ENCODE measurements at regions not wholly inside any gene's neighbourhood (a gene's known extent, or its start where the extent isn't known, plus 50 kb on each side); places are given as distances from the start of the nearest gene placed in this dataset.

- no peak for TF ChIP-seq CTCF (IDR thresholded peaks at IDR 0.05; ENCODE audit: insufficient read depth, low read depth, low read length, missing control alignments)
- no peak overlapping the region for H3K4me3 ChIP-seq (ENCODE audit: low read length)
- no peak for DNase-seq (ENCODE audit: low read depth)
Observed at GRCh38 chr6:159353193-159353592, 184.0 kb downstream of the FNDC1 start.

GRCh38 chr6:159351707-159352106 is 182.5 kb downstream of the FNDC1 start:
- no peak for DNase-seq (ENCODE audit: low read depth)
- no peak for TF ChIP-seq CTCF (IDR thresholded peaks at IDR 0.05; ENCODE audit: insufficient read depth, low read depth, low read length, missing control alignments)
- H3K4me3 ChIP-seq (ENCODE audit: low read length), result no peak overlapping the region

- TF ChIP-seq CTCF (IDR thresholded peaks at IDR 0.05; ENCODE audit: insufficient read depth, low read depth, low read length, missing control alignments), result no peak
- H3K4me3 ChIP-seq (ENCODE audit: low read length), result no peak overlapping the region
- no peak for DNase-seq (ENCODE audit: low read depth)
Observed at GRCh38 chr6:159349915-159350314, 180.7 kb downstream of the FNDC1 start.

- no peak for TF ChIP-seq CTCF (IDR thresholded peaks at IDR 0.05; ENCODE audit: insufficient read depth, low read depth, low read length, missing control alignments)
- DNase-seq (ENCODE audit: low read depth), result no peak
- no peak overlapping the region for H3K4me3 ChIP-seq (ENCODE audit: low read length)
Observed at GRCh38 chr6:159343709-159344108, 174.5 kb downstream of the FNDC1 start.

GRCh38 chr6:159342146-159342545 is 172.9 kb downstream of the FNDC1 start:
- DNase-seq (ENCODE audit: low read depth), result no peak
- no peak for TF ChIP-seq CTCF (IDR thresholded peaks at IDR 0.05; ENCODE audit: insufficient read depth, low read depth, low read length, missing control alignments)
- H3K4me3 ChIP-seq (ENCODE audit: low read length), result no peak overlapping the region

GRCh38 chr6:159334068-159334467 is 164.9 kb downstream of the FNDC1 start:
- TF ChIP-seq CTCF (IDR thresholded peaks at IDR 0.05; ENCODE audit: insufficient read depth, low read depth, low read length, missing control alignments), result no peak
- H3K4me3 ChIP-seq (ENCODE audit: low read length), result no peak overlapping the region
- DNase-seq (ENCODE audit: low read depth), result no peak

- DNase-seq (ENCODE audit: low read depth), result no peak
- no peak overlapping the region for H3K4me3 ChIP-seq (ENCODE audit: low read length)
- no peak for TF ChIP-seq CTCF (IDR thresholded peaks at IDR 0.05; ENCODE audit: insufficient read depth, low read depth, low read length, missing control alignments)
Observed at GRCh38 chr6:159331451-159331850, 162.3 kb downstream of the FNDC1 start.

Data from epithelial cell of esophagus (primary cell).